Stomach (tissue), 8 donors: ENCODE measurements at regions not wholly inside any gene's neighbourhood (a gene's known extent, or its start where the extent isn't known, plus 50 kb on each side); places are given as distances from the start of the nearest gene placed in this dataset.

Source experiments
- DNase-seq, 2 donors: peaks; one replicate each; pipeline versions ENCODE4 v3.0.0 to v3.0.0-alpha.2; 2013 to 2019
- H3K27ac ChIP-seq, 5 donors: fragments of 200-600 bp in 4 of 5; sonication (generic) in 4 of 5; one replicate each; pipeline ENCODE4 v1.5.1; 2013 to 2019; ENCODE audit warnings: mild to moderate bottlenecking in 1 of 5, moderate library complexity in 1 of 5
- H3K27me3 ChIP-seq, 3 donors: fragments of 200-600 bp; sonication (generic); one replicate each; pipeline ENCODE4 v1.5.1; 2017 to 2019; ENCODE audit warnings: mixed run types in 1 of 3
- H3K36me3 ChIP-seq, 4 donors: fragments of 200-600 bp; sonication (generic); 1 replicate in 3 of 4; 2 replicates in 1 of 4; pipeline ENCODE4 v1.5.1; 2016 to 2019
- H3K4me1 ChIP-seq, 4 donors: fragments of 200-600 bp; sonication (generic); one replicate each; pipeline ENCODE4 v1.5.1; 2016 to 2019
- H3K4me3 ChIP-seq, 4 donors: fragments of 200-600 bp; sonication (generic) in 3 of 4; one replicate each; pipeline ENCODE4 v1.5.1; 2016 to 2019; ENCODE audit warnings: mild to moderate bottlenecking in 1 of 4
- H3K9me3 ChIP-seq, 4 donors: fragments of 200-600 bp; sonication (generic); one replicate each; pipeline ENCODE4 v1.5.1; 2016 to 2019
- EP300 ChIP-seq: sonication (generic); formaldehyde crosslinking; IDR thresholded peaks from one replicate; pipeline ENCODE4 v1.6.1; 2017; ENCODE audit warnings: antibody characterized with exemption
- POLR2A ChIP-seq, 4 donors: fragments of 450-650 bp; IDR thresholded peaks; one replicate each; pipeline ENCODE4 v1.6.1; 2016; ENCODE audit warnings: antibody characterized with exemption in 4 of 4, control low read depth in 2 of 4, mild to moderate bottlenecking in 1 of 4, moderate library complexity in 1 of 4
- POLR2AphosphoS5 ChIP-seq, 3 donors: sonication (generic); formaldehyde crosslinking; IDR thresholded peaks; one replicate each; pipeline ENCODE4 v1.6.1; 2016; ENCODE audit warnings: antibody characterized with exemption in 3 of 3
- WGBS, 5 donors: extraction: QIAGEN DNeasy Blood & Tissue Kit in 3 of 5; methylation state at CpG; one replicate each; pipeline versions ENCODE4 v1.1.5 to v1.1.7; 2013 to 2018; 5-methylcytosine and 5-hydroxymethylcytosine counted together
- intact Hi-C: fragments of 100-400 bp; cut with DNase I; formaldehyde crosslinking; loops from one replicate; pipeline ENCODE4 v1.15.1; 2023; ENCODE audit warnings: low total_unique reads
- TF ChIP-seq, protein P1 (sequence below), 7 experiments: fragments of 450-650 bp in 4 of 7; fragments of 200-600 bp in 3 of 7; sonication (generic) in 3 of 7; IDR thresholded peaks; one replicate each; pipeline ENCODE4 v1.5.1; 2016 to 2019; ENCODE audit warnings: antibody characterized with exemption in 7 of 7, control low read depth in 2 of 7, mild to moderate bottlenecking in 1 of 7
- donor health status: healthy with polysubstance abuse.
- donor health status: Bipolar disorder and iron deficiency.
- donor health status: healthy.

DNA sequence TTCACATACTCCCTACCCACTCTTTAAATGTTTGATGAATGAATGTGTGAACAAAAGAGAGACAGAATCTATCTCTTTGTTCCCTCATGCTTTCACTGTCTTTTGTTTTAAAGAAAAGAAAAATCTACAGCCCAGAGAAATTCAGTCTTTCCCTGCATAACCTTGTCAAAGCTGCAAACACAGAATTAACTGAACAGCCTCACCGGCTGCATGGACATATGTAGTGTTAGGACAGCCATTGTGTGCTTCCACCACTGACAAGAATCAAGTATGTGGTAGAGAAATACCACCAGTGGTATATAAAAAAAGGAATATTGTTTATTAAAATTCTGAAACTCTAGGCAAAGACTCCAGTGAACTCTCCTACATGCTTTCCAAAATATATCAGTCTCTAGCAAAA is 348.4 kb upstream of the NBEA start:
- Histone ChIP-seq H3K4me3 (no peak overlapping the region), H3K9me3 (no peaks in the 10 kb centered on the region), H3K27me3 (no peaks in the 10 kb centered on the region), H3K27ac (no peak overlapping the region), H3K36me3 (no peaks in the 10 kb centered on the region), H3K4me1 (peaks cover 0 to 9% (median 3%) of the 10 kb centered on the region in 4 donors)
- DNase-seq, result no peak
- TF ChIP-seq POLR2A (IDR thresholded peaks at IDR 0.05), result no peak
- intact Hi-C loops, result no loop called here
- WGBS, 5 donors, result 85 to 98% (median 91%) methylated on average over 1 of the region's 1 CpG

DNA sequence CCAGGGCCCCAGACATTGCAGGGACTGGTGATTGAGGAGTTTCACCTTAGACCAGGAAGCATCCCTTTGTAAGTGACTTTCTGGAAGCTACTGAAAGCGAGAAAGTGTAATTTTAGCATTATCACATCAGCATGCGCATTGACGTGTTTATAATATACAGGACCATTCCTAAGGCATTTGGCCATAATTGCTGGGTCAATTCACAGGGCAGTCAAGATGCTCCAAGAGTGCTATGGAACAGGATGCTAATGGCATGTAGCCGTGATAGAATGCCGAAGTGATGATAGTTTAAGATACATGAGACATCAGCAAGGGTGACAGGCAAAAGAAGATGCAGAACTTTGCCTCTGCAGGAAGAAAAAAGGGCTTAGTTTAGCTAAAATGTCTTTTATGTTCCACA is 347.6 kb upstream of the NBEA start:
- TF ChIP-seq POLR2A (IDR thresholded peaks at IDR 0.05) (no peak), POLR2AphosphoS5 (IDR thresholded peaks at IDR 0.05) (no peak), EP300 (no peak)
- TF ChIP-seq, protein P1, sequence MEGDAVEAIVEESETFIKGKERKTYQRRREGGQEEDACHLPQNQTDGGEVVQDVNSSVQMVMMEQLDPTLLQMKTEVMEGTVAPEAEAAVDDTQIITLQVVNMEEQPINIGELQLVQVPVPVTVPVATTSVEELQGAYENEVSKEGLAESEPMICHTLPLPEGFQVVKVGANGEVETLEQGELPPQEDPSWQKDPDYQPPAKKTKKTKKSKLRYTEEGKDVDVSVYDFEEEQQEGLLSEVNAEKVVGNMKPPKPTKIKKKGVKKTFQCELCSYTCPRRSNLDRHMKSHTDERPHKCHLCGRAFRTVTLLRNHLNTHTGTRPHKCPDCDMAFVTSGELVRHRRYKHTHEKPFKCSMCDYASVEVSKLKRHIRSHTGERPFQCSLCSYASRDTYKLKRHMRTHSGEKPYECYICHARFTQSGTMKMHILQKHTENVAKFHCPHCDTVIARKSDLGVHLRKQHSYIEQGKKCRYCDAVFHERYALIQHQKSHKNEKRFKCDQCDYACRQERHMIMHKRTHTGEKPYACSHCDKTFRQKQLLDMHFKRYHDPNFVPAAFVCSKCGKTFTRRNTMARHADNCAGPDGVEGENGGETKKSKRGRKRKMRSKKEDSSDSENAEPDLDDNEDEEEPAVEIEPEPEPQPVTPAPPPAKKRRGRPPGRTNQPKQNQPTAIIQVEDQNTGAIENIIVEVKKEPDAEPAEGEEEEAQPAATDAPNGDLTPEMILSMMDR (IDR thresholded peaks at IDR 0.05), result no peak
- Histone ChIP-seq H3K36me3 (no peaks in the 10 kb centered on the region), H3K9me3 (no peaks in the 10 kb centered on the region), H3K27ac (no peak overlapping the region), H3K27me3 (no peaks in the 10 kb centered on the region), H3K4me1 (peaks cover 0 to 9% (median 3%) of the 10 kb centered on the region in 4 donors), H3K4me3 (no peak overlapping the region)
- DNase-seq, result no peak
- WGBS, 5 donors, result 84 to 95% (median 91%) methylated on average over 5 of the region's 5 CpGs
- intact Hi-C loops, result no loop called here

DNA sequence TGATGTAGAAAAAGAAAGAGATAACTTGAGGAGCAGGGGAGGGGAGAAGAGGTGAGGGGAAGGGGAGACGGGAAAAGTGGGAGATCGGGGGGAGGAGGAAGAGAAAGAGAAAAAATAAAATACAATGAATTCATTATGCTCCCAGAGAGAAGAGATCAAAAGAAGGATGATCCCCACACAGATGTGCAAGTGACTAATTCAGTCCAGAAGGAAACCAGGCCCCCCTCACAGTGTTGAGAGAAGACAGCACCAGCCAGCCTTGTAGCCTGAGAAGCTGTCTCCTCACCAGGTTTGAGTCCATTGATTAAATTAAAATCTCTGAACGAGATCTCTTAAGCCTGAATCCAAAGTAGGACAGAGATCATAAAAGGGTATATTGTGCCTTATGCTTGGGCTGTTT is 333.7 kb upstream of the NBEA start:
- Histone ChIP-seq H3K9me3 (no peaks in the 10 kb centered on the region), H3K27ac (no peak overlapping the region), H3K4me3 (no peak overlapping the region), H3K36me3 (no peaks in the 10 kb centered on the region), H3K27me3 (no peaks in the 10 kb centered on the region), H3K4me1 (no peaks in the 10 kb centered on the region)
- TF ChIP-seq EP300, result no peak
- TF ChIP-seq, protein P1 (IDR thresholded peaks at IDR 0.05), result no peak
- no peak for TF ChIP-seq POLR2AphosphoS5 (IDR thresholded peaks at IDR 0.05)
- TF ChIP-seq POLR2A (IDR thresholded peaks at IDR 0.05), result no peak
- 66 to 83% (median 77%) methylated on average over 3 of the region's 3 CpGs for WGBS, 5 donors
- no peak for DNase-seq
- intact Hi-C loops, result no loop called here

DNA sequence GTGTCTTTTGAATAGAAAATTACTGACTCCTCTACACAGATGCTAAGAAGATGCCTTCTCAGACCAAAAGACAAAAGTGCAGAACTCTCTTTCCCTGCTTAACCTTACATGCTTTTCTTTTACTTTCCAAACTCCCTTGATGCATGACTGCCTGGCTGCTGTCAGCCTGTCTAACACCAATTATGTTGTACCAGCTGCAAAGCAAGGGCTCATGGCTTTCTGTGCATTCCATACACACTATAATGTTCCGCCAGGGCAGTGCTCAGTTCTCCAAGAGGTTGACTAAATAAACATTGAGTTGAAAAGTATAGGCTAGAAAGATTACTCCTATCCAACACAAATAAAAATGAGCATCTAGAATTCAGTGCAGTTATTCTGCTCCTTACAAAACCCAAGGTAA is 330.4 kb upstream of the NBEA start:
- H3K27ac ChIP-seq, result no peak overlapping the region
- no peaks in the 10 kb centered on the region for H3K4me1 ChIP-seq
- TF ChIP-seq POLR2AphosphoS5 (IDR thresholded peaks at IDR 0.05), result no peak
- TF ChIP-seq, protein P1 (IDR thresholded peaks at IDR 0.05), result no peak
- intact Hi-C loops, result no loop called here
- H3K4me3 ChIP-seq, result no peak overlapping the region
- no peaks in the 10 kb centered on the region for H3K9me3 ChIP-seq
- H3K27me3 ChIP-seq, result no peaks in the 10 kb centered on the region
- H3K36me3 ChIP-seq, result no peaks in the 10 kb centered on the region
- DNase-seq, result no peak
- 76 to 91% (median 79%) methylated on average over 1 of the region's 1 CpG for WGBS, 5 donors

DNA sequence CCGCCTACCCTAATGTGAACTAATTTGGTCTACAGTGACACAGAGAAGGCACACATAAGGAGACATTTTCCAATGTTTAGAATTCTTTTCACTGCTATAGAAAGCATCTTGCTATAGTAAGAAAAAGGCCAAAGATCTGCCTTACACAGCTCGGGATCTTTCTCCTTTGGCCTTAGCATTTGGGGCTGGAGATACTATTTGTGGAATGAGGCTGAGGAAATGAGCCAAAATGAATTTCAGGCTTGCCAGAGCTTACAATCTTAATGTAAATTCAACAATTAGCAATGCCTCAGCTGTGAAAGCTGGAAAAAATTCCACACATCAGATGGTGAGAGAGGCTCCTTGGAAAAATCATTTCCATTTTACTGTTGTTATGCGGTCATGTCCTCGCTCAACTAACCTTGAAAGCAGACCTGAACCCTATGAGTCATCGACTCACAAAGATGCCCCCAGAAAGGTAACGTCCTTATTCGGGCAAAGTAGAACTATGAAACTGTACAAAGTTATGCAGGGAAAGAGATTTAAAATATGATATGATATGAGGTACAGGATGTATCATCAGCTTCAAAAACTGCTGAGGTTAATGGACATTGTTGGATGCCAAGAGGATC is 324.5 kb upstream of the NBEA start:
- Histone ChIP-seq H3K9me3 (no peaks in the 10 kb centered on the region), H3K36me3 (no peaks in the 10 kb centered on the region), H3K4me1 (no peaks in the 10 kb centered on the region), H3K4me3 (no peak overlapping the region), H3K27ac (no peak overlapping the region), H3K27me3 (no peaks in the 10 kb centered on the region)
- no peak for TF ChIP-seq POLR2A (IDR thresholded peaks at IDR 0.05)
- TF ChIP-seq, protein P1 (IDR thresholded peaks at IDR 0.05), result no peak
- TF ChIP-seq EP300, result no peak
- TF ChIP-seq POLR2AphosphoS5 (IDR thresholded peaks at IDR 0.05), result no peak
- peak in 1 of 2 donors; percentile 39 for DNase-seq
- WGBS, 5 donors, result 68 to 86% (median 81%) methylated on average over 7 of the region's 7 CpGs
- intact Hi-C loops, result no loop called here
